Omental fat pad (tissue), 3 donors: ENCODE measurements at regions not wholly inside any gene's neighbourhood (a gene's known extent, or its start where the extent isn't known, plus 50 kb on each side); places are given as distances from the start of the nearest gene placed in this dataset.

Experiments
- ATAC-seq: fragments of 150-250 bp; one replicate; pipeline ENCODE4 v1.9.1; 2016; ENCODE audit warnings: mild to moderate bottlenecking, moderate library complexity; ENCODE audit not compliant: low FRiP score
- DNase-seq: peaks from one replicate; pipeline ENCODE4 v3.0.0-alpha.2; 2019; ENCODE audit warnings: low spot score
- TF ChIP-seq, protein P1 (sequence below), 3 donors: fragments of 450-650 bp; IDR thresholded peaks; one replicate each; pipeline ENCODE4 v1.5.1; 2016 to 2017; ENCODE audit warnings: antibody characterized with exemption in 3 of 3, mild to moderate bottlenecking in 3 of 3, moderate library complexity in 2 of 3

DNA sequence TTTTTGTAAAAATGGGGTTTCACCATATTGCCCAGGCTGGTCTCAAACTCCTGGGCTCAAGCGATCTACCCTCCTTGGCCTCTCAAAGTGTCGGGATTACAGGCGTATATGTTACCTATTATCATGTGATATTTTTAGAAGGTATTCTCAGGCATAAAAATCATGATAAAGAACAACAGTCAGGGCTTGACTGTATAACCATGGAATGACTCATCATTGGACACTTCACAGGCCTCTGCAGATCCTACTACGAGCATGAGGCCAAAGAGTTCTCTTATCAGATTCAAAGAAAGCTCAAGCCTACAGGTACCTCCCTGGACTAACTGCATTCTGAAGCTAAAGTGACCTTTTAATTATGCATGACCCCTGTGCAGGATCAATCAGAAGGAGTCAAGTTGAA lies 91.7 kb upstream of the PRICKLE2 start:
- TF ChIP-seq, protein P1, sequence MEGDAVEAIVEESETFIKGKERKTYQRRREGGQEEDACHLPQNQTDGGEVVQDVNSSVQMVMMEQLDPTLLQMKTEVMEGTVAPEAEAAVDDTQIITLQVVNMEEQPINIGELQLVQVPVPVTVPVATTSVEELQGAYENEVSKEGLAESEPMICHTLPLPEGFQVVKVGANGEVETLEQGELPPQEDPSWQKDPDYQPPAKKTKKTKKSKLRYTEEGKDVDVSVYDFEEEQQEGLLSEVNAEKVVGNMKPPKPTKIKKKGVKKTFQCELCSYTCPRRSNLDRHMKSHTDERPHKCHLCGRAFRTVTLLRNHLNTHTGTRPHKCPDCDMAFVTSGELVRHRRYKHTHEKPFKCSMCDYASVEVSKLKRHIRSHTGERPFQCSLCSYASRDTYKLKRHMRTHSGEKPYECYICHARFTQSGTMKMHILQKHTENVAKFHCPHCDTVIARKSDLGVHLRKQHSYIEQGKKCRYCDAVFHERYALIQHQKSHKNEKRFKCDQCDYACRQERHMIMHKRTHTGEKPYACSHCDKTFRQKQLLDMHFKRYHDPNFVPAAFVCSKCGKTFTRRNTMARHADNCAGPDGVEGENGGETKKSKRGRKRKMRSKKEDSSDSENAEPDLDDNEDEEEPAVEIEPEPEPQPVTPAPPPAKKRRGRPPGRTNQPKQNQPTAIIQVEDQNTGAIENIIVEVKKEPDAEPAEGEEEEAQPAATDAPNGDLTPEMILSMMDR (IDR thresholded peaks at IDR 0.05) = no peak
- DNase-seq = no peak
- ATAC-seq = no peak

- TF ChIP-seq, protein P1 (IDR thresholded peaks at IDR 0.05) = no peak
- ATAC-seq (peak; percentile 66), DNase-seq (no peak)
These were observed 86.3 kb upstream of the PRICKLE2 start for GRCh38 chr3:64311424-64312061.

GRCh38 chr3:64308931-64309330 lies 83.7 kb upstream of the PRICKLE2 start:
- no peak for DNase-seq
- ATAC-seq = no peak
- TF ChIP-seq, protein P1 (IDR thresholded peaks at IDR 0.05) = no peak

DNA sequence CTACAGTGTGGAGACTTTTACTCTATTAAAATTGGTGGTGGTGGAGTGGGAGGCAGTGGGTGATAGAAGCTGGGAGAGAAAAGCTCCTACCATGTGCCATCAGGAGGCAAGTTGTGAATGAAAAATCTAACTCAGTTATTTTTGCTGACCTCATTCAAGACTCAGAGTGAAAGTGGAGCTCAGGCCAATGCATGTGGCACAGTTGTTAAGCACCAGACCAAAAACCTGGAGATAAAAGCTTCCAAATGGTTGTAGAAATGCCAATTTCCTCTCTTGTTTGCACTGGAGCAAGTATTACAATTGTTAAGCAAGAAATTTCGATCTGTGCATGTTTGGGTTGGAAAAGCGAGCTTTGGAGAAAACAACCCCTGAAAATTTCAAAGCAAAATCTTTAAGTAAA lies 81.5 kb upstream of the PRICKLE2 start:
- ATAC-seq (no peak), DNase-seq (no peak)
- TF ChIP-seq, protein P1 (IDR thresholded peaks at IDR 0.05) = no peak

DNA sequence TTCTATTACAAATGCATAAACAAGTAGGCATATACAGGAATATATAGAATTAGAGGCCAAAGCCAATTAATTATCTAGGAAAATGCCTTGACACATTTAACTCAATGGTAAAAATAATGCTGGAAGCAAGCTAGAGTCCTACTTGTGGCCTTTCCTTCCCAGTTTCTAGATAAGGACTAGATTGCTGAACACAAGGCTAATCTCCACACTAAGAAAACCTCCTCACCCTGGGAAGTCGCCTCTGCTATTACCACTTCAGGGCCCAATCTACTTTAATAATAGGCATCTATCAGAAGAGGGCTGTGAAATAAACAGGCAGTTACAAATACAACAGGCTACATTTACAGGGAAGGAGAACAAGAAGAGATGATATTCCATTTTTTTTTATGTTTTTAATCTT lies 80.5 kb upstream of the PRICKLE2 start:
- ATAC-seq (no peak), DNase-seq (no peak)

DNA sequence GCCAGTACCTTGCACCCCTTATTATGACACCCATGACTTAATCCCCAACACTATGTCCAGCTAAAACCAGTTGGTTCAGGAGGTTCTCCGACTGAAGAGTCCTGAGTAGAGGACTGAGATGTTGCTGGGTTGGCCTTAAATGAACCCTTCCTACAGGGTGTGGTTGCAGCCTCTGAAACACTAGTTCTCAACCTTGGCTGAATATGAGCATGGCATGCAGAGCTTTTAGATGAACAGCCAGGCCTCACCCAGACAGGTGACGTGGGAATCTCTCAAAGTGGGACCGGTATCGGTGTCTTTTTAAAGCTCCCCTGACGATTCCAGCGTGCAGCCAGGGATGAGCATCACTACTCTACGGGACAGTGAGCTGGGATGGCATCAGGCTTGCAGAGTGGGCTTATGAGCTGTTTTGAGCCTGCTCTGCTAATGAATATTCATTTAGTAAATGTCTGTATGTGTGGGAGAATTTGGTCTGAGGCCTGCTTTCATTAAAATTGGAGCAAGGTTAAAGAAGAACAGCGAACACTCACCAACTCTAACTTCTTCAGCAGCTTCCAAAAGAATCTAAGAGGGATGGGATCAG lies 79.7 kb upstream of the PRICKLE2 start:
- TF ChIP-seq, protein P1 (IDR thresholded peaks at IDR 0.05) = no peak
- DNase-seq (no peak), ATAC-seq (no peak)

More for the DNA sequence above, 80.5 kb upstream of the PRICKLE2 start:
- TF ChIP-seq, protein P1 (IDR thresholded peaks at IDR 0.05) = no peak

DNA sequence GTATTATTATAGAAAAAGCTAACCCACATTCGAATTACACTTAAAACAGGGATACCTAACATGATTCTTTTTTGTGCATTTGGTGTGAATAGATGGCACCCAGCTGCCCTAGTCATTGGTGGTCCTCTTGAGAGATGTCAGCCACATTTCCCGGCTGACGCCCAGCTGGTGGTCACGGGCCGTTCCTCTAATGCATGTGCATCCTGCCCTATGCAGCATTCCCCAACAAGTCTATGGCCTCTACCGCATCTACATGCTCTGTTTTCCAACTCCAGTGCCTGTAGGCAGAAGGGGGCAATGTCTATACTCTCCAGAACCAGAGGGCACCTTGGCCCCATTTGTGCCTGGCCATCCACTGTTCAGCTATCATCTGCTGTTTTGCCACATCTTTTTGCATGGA lies 78.6 kb upstream of the PRICKLE2 start:
- TF ChIP-seq, protein P1 (IDR thresholded peaks at IDR 0.05) = no peak
- DNase-seq = no peak
- no peak for ATAC-seq
